SK-N-SH treated with all-trans-retinoic acid at 6 μM for 48 hours (cell line): ENCODE measurements at regions not wholly inside any gene's neighbourhood (a gene's known extent, or its start where the extent isn't known, plus 50 kb on each side); places are given as distances from the start of the nearest gene placed in this dataset.

Experiments used
- GLIS3 ChIP-seq: fragments of 250-450 bp; sonication (Bioruptor Pico); IDR thresholded peaks from 2 replicates; pipeline ENCODE4 v1.5.0; 2020; ENCODE audit warnings: mild to moderate bottlenecking, moderate library complexity
- RARB ChIP-seq: fragments of 250-450 bp; sonication (Bioruptor Pico); IDR thresholded peaks from 2 replicates; pipeline ENCODE4 v1.8.0; 2021; ENCODE audit warnings: mild to moderate bottlenecking, moderate library complexity
- SNAI2 ChIP-seq: fragments of 250-450 bp; sonication (Bioruptor Pico); IDR thresholded peaks from 2 replicates; pipeline ENCODE4 v1.5.0; 2020; ENCODE audit warnings: mild to moderate bottlenecking, moderate library complexity
- TOX ChIP-seq: fragments of 250-450 bp; sonication (Bioruptor Pico); IDR thresholded peaks from 2 replicates; pipeline ENCODE4 v1.8.0; 2021; ENCODE audit warnings: mild to moderate bottlenecking, moderate library complexity, borderline replicate concordance
- ZFP3 ChIP-seq: fragments of 250-450 bp; sonication (Bioruptor Pico); IDR thresholded peaks from 2 replicates; pipeline ENCODE4 v1.5.0; 2020; ENCODE audit warnings: mild to moderate bottlenecking, moderate library complexity
- TF ChIP-seq, protein P1 (sequence below): fragments of 250-450 bp; sonication (Bioruptor Pico); IDR thresholded peaks from 2 replicates; pipeline ENCODE4 v1.5.0; 2020; ENCODE audit warnings: mild to moderate bottlenecking, moderate library complexity
- TF ChIP-seq, protein P2 (sequence below): fragments of 250-450 bp; sonication (Bioruptor Pico); IDR thresholded peaks from 2 replicates; pipeline ENCODE4 v1.8.0; 2020; ENCODE audit warnings: mild to moderate bottlenecking, moderate library complexity, borderline replicate concordance

- TF ChIP-seq, protein P1, sequence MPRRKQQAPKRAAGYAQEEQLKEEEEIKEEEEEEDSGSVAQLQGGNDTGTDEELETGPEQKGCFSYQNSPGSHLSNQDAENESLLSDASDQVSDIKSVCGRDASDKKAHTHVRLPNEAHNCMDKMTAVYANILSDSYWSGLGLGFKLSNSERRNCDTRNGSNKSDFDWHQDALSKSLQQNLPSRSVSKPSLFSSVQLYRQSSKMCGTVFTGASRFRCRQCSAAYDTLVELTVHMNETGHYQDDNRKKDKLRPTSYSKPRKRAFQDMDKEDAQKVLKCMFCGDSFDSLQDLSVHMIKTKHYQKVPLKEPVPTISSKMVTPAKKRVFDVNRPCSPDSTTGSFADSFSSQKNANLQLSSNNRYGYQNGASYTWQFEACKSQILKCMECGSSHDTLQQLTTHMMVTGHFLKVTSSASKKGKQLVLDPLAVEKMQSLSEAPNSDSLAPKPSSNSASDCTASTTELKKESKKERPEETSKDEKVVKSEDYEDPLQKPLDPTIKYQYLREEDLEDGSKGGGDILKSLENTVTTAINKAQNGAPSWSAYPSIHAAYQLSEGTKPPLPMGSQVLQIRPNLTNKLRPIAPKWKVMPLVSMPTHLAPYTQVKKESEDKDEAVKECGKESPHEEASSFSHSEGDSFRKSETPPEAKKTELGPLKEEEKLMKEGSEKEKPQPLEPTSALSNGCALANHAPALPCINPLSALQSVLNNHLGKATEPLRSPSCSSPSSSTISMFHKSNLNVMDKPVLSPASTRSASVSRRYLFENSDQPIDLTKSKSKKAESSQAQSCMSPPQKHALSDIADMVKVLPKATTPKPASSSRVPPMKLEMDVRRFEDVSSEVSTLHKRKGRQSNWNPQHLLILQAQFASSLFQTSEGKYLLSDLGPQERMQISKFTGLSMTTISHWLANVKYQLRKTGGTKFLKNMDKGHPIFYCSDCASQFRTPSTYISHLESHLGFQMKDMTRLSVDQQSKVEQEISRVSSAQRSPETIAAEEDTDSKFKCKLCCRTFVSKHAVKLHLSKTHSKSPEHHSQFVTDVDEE (CRISPR knock-in tag): no peak
- TF ChIP-seq ZFP3 (CRISPR knock-in tag) (no peak), RARB (CRISPR knock-in tag) (no peak), TOX (CRISPR knock-in tag) (no peak), GLIS3 (CRISPR knock-in tag) (no peak), SNAI2 (no peak)
- TF ChIP-seq, protein P2, sequence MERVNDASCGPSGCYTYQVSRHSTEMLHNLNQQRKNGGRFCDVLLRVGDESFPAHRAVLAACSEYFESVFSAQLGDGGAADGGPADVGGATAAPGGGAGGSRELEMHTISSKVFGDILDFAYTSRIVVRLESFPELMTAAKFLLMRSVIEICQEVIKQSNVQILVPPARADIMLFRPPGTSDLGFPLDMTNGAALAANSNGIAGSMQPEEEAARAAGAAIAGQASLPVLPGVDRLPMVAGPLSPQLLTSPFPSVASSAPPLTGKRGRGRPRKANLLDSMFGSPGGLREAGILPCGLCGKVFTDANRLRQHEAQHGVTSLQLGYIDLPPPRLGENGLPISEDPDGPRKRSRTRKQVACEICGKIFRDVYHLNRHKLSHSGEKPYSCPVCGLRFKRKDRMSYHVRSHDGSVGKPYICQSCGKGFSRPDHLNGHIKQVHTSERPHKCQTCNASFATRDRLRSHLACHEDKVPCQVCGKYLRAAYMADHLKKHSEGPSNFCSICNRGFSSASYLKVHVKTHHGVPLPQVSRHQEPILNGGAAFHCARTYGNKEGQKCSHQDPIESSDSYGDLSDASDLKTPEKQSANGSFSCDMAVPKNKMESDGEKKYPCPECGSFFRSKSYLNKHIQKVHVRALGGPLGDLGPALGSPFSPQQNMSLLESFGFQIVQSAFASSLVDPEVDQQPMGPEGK (CRISPR knock-in tag): no peak
These were observed 98.1 kb upstream of the JADE1 start for GRCh38 chr4:128711361-128711760.
